Right lobe of liver (tissue), 4 donors: ENCODE measurements at regions not wholly inside any gene's neighbourhood (a gene's known extent, or its start where the extent isn't known, plus 50 kb on each side); places are given as distances from the start of the nearest gene placed in this dataset.

Experiments
- CTCF ChIP-seq, 4 donors: fragments of 200-600 bp in 3 of 4; fragments of 450-650 bp in 1 of 4; IDR thresholded peaks; one replicate each; pipeline versions ENCODE4 v1.5.1 to v1.8.0; 2016 to 2022; ENCODE audit warnings: antibody characterized with exemption in 4 of 4, mild to moderate bottlenecking in 2 of 4
- POLR2A ChIP-seq: fragments of 450-650 bp; IDR thresholded peaks from one replicate; pipeline ENCODE4 v1.6.1; 2017; ENCODE audit warnings: antibody characterized with exemption, mild to moderate bottlenecking
- donor health status: DM: no; HTN: no; CAD: no.
- donor health status: DM: no; HTN: no; CAD: no.
- donor health status: DM: no; HTN: yes; CAD: no.

DNA sequence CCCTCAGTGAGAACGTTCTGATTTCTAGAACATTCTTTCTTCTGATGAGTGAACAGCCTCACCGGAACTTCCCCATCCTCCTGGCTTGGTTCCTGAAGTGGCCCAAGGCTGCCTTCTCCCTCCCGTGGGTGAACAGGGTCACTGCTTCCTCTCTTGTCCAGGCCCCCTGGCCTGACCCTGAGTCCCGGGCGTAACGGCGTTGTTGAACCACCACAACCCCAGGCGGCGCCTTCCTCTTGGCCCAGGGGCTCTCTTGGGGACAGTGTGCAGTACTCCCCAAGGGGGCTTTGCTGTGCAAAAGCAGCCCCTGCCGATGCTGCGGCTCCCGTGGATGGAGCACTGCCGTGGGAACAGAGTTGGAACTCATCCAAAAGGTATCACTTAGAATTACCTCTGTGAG, 147.2 kb downstream of the TSN start:
- TF ChIP-seq POLR2A, result no peak
- no peak for TF ChIP-seq CTCF (IDR thresholded peaks at IDR 0.05)
